ENCODE measurements at regions not wholly inside any gene's neighbourhood (a gene's known extent, or its start where the extent isn't known, plus 50 kb on each side); places are given as distances from the start of the nearest gene placed in this dataset.

GRCh38 chr15:77721963-77722362 is 89.3 kb upstream of the LINGO1 start:
- Histone ChIP-seq H3K4me3 (no peak overlapping the region), H3K27me3 (replicated peaks in 1 of 7) (peaks cover 0 to 39% (median 0%) of the 10 kb centered on the region in 7 donors), H3K4me1 (no peaks in the 10 kb centered on the region), H3K36me3 (no peaks in the 10 kb centered on the region), H3K27ac (no peak overlapping the region), H3K9me3 (no peaks in the 10 kb centered on the region)
- TF ChIP-seq POLR2A (IDR thresholded peaks at IDR 0.05) (no peak), POLR2AphosphoS5 (IDR thresholded peaks at IDR 0.05) (no peak)
- intact Hi-C loops (cut with DNase I; ENCODE audit: low total_unique reads), result no loop called here
- no peak for DNase-seq
- WGBS, 5 donors, result 76 to 79% (median 78%) methylated on average over 5 to 7 of the region's 7 CpGs

GRCh38 chr15:77720655-77721054 is 87.9 kb upstream of the LINGO1 start:
- TF ChIP-seq, protein P1, sequence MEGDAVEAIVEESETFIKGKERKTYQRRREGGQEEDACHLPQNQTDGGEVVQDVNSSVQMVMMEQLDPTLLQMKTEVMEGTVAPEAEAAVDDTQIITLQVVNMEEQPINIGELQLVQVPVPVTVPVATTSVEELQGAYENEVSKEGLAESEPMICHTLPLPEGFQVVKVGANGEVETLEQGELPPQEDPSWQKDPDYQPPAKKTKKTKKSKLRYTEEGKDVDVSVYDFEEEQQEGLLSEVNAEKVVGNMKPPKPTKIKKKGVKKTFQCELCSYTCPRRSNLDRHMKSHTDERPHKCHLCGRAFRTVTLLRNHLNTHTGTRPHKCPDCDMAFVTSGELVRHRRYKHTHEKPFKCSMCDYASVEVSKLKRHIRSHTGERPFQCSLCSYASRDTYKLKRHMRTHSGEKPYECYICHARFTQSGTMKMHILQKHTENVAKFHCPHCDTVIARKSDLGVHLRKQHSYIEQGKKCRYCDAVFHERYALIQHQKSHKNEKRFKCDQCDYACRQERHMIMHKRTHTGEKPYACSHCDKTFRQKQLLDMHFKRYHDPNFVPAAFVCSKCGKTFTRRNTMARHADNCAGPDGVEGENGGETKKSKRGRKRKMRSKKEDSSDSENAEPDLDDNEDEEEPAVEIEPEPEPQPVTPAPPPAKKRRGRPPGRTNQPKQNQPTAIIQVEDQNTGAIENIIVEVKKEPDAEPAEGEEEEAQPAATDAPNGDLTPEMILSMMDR (IDR thresholded peaks at IDR 0.05 in 8 of 11, conservative IDR thresholded peaks at IDR 0.05 in 3 of 11), result no peak
- no peak for TF ChIP-seq POLR2AphosphoS5 (IDR thresholded peaks at IDR 0.05)
- Histone ChIP-seq H3K27ac (no peak overlapping the region), H3K4me3 (no peak overlapping the region), H3K9me3 (no peaks in the 10 kb centered on the region), H3K4me1 (no peaks in the 10 kb centered on the region), H3K36me3 (no peaks in the 10 kb centered on the region), H3K27me3 (replicated peaks in 1 of 7) (peaks cover 0 to 41% (median 0%) of the 10 kb centered on the region in 7 donors)
- intact Hi-C loops (cut with DNase I; ENCODE audit: low total_unique reads), result no loop called here
- 60 to 70% (median 66%) methylated on average over 8 to 10 of the region's 10 CpGs for WGBS, 5 donors
- DNase-seq, result no peak

- TF ChIP-seq POLR2A (IDR thresholded peaks at IDR 0.05), result no peak
- intact Hi-C loops (cut with DNase I; ENCODE audit: low total_unique reads), result no loop called here
- WGBS, 5 donors, result 66 to 79% (median 74%) methylated on average over 15 of the region's 15 CpGs
Measured at GRCh38 chr15:77720173-77720572, 87.5 kb upstream of the LINGO1 start.

DNA sequence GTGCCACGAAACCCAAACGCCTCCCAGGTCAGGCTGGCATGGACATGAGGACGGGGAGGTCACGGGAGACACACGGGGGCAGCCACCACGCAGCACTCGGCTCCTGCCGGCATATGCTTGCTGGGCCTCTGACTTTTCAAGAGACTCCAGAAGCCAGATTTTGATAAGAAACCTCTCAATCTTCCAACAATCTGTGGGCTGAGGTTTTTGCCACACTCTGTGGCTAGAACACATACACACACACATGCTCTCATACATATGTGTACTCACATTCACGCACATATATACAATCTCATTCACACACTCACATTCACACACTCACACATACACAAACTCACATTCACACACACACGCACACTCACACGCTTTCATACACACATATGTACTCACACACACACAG is 86.7 kb upstream of the LINGO1 start:
- no peak overlapping the region for H3K27ac ChIP-seq
- peaks cover 0 to 49% (median 6%) of the 10 kb centered on the region in 7 donors for H3K27me3 ChIP-seq (replicated peaks in 1 of 7)
- TF ChIP-seq, protein P1 (IDR thresholded peaks at IDR 0.05 in 8 of 11, conservative IDR thresholded peaks at IDR 0.05 in 3 of 11), result no peak
- no peak for TF ChIP-seq POLR2A (IDR thresholded peaks at IDR 0.05)
- no peak for TF ChIP-seq POLR2AphosphoS5 (IDR thresholded peaks at IDR 0.05)
- no peaks in the 10 kb centered on the region for H3K9me3 ChIP-seq
- intact Hi-C loops (cut with DNase I; ENCODE audit: low total_unique reads), result no loop called here
- H3K4me3 ChIP-seq, result no peak overlapping the region
- no peaks in the 10 kb centered on the region for H3K4me1 ChIP-seq
- 83 to 91% (median 85%) methylated on average over 3 to 11 of the region's 11 CpGs for WGBS, 5 donors
- H3K36me3 ChIP-seq, result no peaks in the 10 kb centered on the region
- no peak for DNase-seq

More at GRCh38 chr15:77720173-77720572, 87.5 kb upstream of the LINGO1 start:
- peaks cover 0 to 45% (median 2%) of the 10 kb centered on the region in 7 donors for H3K27me3 ChIP-seq (replicated peaks in 1 of 7)
- no peak for DNase-seq
- H3K9me3 ChIP-seq, result no peaks in the 10 kb centered on the region
- H3K27ac ChIP-seq, result no peak overlapping the region
- no peak overlapping the region for H3K4me3 ChIP-seq
- H3K4me1 ChIP-seq, result no peaks in the 10 kb centered on the region
- H3K36me3 ChIP-seq, result no peaks in the 10 kb centered on the region

DNA sequence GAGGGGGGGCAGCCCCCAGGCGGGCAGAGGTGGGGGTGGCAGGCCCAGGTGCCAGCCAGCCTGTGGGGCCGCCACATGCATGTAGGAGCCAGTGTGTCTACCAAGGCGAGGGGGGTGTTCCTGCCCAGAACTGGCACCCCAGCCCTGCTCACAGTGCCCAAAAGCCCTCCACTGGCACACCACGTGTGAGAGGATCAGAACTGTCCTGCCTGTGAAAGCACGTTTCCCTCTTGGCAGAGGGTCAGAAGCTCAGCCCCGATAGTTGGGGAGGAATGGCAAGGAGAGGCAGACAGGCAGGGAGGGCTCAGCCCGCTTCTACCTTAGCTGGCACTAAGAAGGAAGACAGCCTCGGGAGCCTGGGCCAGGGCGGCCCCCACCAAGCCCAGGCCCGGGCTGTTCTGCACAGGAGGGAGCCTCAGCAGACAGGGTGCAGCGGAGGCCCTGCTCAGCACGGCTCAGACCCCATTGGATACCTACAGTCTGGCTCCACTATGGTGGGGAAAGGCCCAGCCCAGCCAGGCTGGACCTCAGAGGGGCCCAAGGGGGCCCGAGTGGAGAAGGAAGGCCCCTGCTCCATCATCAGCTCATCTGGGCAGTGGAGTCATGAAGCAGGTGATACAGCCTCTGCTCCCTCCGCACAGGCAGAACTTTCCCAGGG is 84.8 kb upstream of the LINGO1 start:
- Histone ChIP-seq H3K9me3 (no peaks in the 10 kb centered on the region), H3K27ac (no peak overlapping the region), H3K4me1 (no peaks in the 10 kb centered on the region), H3K4me3 (no peak overlapping the region), H3K36me3 (no peaks in the 10 kb centered on the region), H3K27me3 (replicated peaks in 1 of 7) (peaks cover 0 to 36% (median 6%) of the 10 kb centered on the region in 7 donors)
- intact Hi-C loops (cut with DNase I; ENCODE audit: low total_unique reads), result no loop called here
- 46 to 57% (median 54%) methylated on average over 4 to 14 of the region's 14 CpGs for WGBS, 5 donors
- no peak for DNase-seq
- TF ChIP-seq POLR2A (IDR thresholded peaks at IDR 0.05) (no peak), POLR2AphosphoS5 (IDR thresholded peaks at IDR 0.05) (no peak)
- TF ChIP-seq, protein P1 (IDR thresholded peaks at IDR 0.05 in 8 of 11, conservative IDR thresholded peaks at IDR 0.05 in 3 of 11), result no peak
